ENCODE measurements at regions not wholly inside any gene's neighbourhood (a gene's known extent, or its start where the extent isn't known, plus 50 kb on each side); places are given as distances from the start of the nearest gene placed in this dataset.
A peak's percentile ranks its signal among the peaks of the same experiment; 100 is the strongest.

GRCh38 chr9:93807166-93808074, 147.7 kb downstream of the BARX1 start:
- DNase-seq (ENCODE audit: low read depth in 1 of 2, low spot score in 2 of 2) (no peak), FAIRE-seq (no peak)
- Histone ChIP-seq H3K79me2 (ENCODE audit: control insufficient read depth in 1 of 2, insufficient read depth in 2 of 2, low read length in 2 of 2) (no peaks in the 10 kb centered on the region), H3K36me3 (ENCODE audit: control insufficient read depth in 2 of 4, insufficient read depth in 4 of 4, low read length in 3 of 4) (no peaks in the 10 kb centered on the region), H4K8ac (ENCODE audit: extremely low read depth, insufficient read depth, low read length) (no peak overlapping the region), H3K27ac (ENCODE audit: low read depth, low read length) (no peak overlapping the region), H3K79me1 (ENCODE audit: low read depth, low read length) (no peaks in the 10 kb centered on the region; the same call in 1 of the 2 replicates), H3K4me3 (ENCODE audit: extremely low read depth in 1 of 4, insufficient read depth in 2 of 4, low read depth in 3 of 4, low read length in 4 of 4) (no peak overlapping the region), H2AK5ac (ENCODE audit: low read depth, low read length) (no peak overlapping the region), H4K91ac (replicated peaks; ENCODE audit: insufficient read length, low read length) (peak overlapping the region; percentile 30), H2BK5ac (ENCODE audit: low read depth, low read length) (no peak overlapping the region), H3K9ac (replicated peaks in 1 of 4; ENCODE audit: extremely low read depth in 1 of 4, low read depth in 3 of 4, low read length in 3 of 4) (no peak overlapping the region), H4K5ac (ENCODE audit: insufficient read length, low read depth, low read length) (no peak overlapping the region), H3K4me1 (replicated peaks in 1 of 4; ENCODE audit: control insufficient read depth in 3 of 4, insufficient read depth in 4 of 4, low read length in 3 of 4) (peaks cover 0 to 11% (median 7%) of the 10 kb centered on the region in 4 experiments; a peak in 5 of 7 replicates), H3K4me2 (ENCODE audit: insufficient read depth in 1 of 2, low read depth in 2 of 2, low read length in 2 of 2) (no peak overlapping the region), H2BK15ac (ENCODE audit: low read length) (no peak overlapping the region), H2BK12ac (ENCODE audit: low read depth, low read length) (no peak overlapping the region), H3K23me2 (ENCODE audit: low read depth, low read length) (no peaks in the 10 kb centered on the region), H4K20me1 (replicated peaks in 1 of 2; ENCODE audit: control insufficient read depth in 1 of 2, insufficient read depth in 2 of 2, low read length in 2 of 2) (no peaks in the 10 kb centered on the region), H3K27me3 (replicated peaks in 1 of 4; ENCODE audit: control insufficient read depth in 3 of 4, extremely low read depth in 1 of 4, insufficient read depth in 3 of 4, low read length in 3 of 4) (no peaks in the 10 kb centered on the region), H3K4ac (replicated peaks; ENCODE audit: insufficient read length, low read depth, low read length) (no peak overlapping the region), H3K18ac (ENCODE audit: extremely low read depth, low read length) (no peak overlapping the region), H2AFZ (ENCODE audit: low read length) (no peak overlapping the region), H2BK120ac (replicated peaks; ENCODE audit: low read depth, low read length) (no peak overlapping the region), H3K23ac (ENCODE audit: insufficient read length) (no peak overlapping the region), H3K9me3 (ENCODE audit: insufficient read depth in 2 of 2, low read depth in 1 of 2, low read length in 1 of 2) (no peaks in the 10 kb centered on the region), H3K56ac (replicated peaks; ENCODE audit: insufficient read length, low read depth, low read length) (no peak overlapping the region), H2BK20ac (ENCODE audit: low read length) (no peak overlapping the region), H3K14ac (ENCODE audit: insufficient read length) (no peak overlapping the region)
- 84% methylated on average over 14 of the region's 14 CpGs; no CpG with 5 or more reads in 1 of the 2 experiments for WGBS, 2 experiments (ENCODE audit: extremely low coverage in 1 of 2, insufficient coverage in 1 of 2, insufficient read length in 1 of 2, insufficient replicate concordance in 2 of 2, low coverage in 1 of 2, low lambda C conversion rate in 2 of 2, missing lambda C conversion rate in 1 of 2)
- ChIA-PET CTCF (ENCODE audit: partially characterized antibody) (interaction anchor here (3.1 to 8.9 kb wide), 3 partner anchors 18 to 125 kb away, joined by 12 to 105 read pairs (median 27); no protein-coding TSS in a partner anchor), POLR2A (ENCODE audit: partially characterized antibody) (interaction anchor here (0.8 to 0.9 kb wide), 2 partner anchors 8 to 103 kb away, joined by 3 to 4 read pairs; no protein-coding TSS in a partner anchor)
- TF ChIP-seq EZH2 (IDR thresholded peaks at IDR 0.05; ENCODE audit: low read depth, low read length, severe bottlenecking) (no peak), SP2 (IDR thresholded peaks at IDR 0.05; ENCODE audit: low read length) (no peak), KDM4A (IDR thresholded peaks at IDR 0.05; ENCODE audit: low read depth, low read length, severe bottlenecking) (no peak), SIX5 (IDR thresholded peaks at IDR 0.05; ENCODE audit: low read depth, low read length) (no peak), TCF12 (IDR thresholded peaks at IDR 0.05; ENCODE audit: low read depth, low read length) (no peak), SIN3A (conservative IDR thresholded peaks at IDR 0.05 in 1 of 2, IDR thresholded peaks at IDR 0.05 in 1 of 2; ENCODE audit: low read depth in 1 of 2, low read length in 2 of 2) (no peak), TAF7 (optimal IDR thresholded peaks at IDR 0.05; ENCODE audit: borderline replicate concordance, low read depth, low read length) (no peak), HDAC6 (IDR thresholded peaks at IDR 0.05; ENCODE audit: low read depth, low read length) (no peak), JUN (IDR thresholded peaks at IDR 0.05; ENCODE audit: low read depth, low read length) (no peak)
- TF ChIP-seq, protein P1, sequence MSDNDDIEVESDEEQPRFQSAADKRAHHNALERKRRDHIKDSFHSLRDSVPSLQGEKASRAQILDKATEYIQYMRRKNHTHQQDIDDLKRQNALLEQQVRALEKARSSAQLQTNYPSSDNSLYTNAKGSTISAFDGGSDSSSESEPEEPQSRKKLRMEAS (IDR thresholded peaks at IDR 0.05), result no peak
- TF ChIP-seq, protein P2, sequence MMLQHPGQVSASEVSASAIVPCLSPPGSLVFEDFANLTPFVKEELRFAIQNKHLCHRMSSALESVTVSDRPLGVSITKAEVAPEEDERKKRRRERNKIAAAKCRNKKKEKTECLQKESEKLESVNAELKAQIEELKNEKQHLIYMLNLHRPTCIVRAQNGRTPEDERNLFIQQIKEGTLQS (IDR thresholded peaks at IDR 0.05; ENCODE audit: insufficient read depth, low read depth, low read length), result no peak
